Ovary (tissue), 3 donors: ENCODE measurements at regions not wholly inside any gene's neighbourhood (a gene's known extent, or its start where the extent isn't known, plus 50 kb on each side); places are given as distances from the start of the nearest gene placed in this dataset.

Experiments
- CTCF ChIP-seq, 3 donors: fragments of 450-650 bp in 2 of 3; fragments of 200-600 bp in 1 of 3; IDR thresholded peaks; one replicate each; pipeline versions ENCODE4 v1.5.1 to v1.8.0; 2016 to 2022; ENCODE audit warnings: antibody characterized with exemption in 3 of 3, mild to moderate bottlenecking in 1 of 3
- EP300 ChIP-seq: sonication (generic); formaldehyde crosslinking; IDR thresholded peaks from one replicate; pipeline ENCODE4 v1.6.1; 2017; ENCODE audit warnings: antibody characterized with exemption
- POLR2A ChIP-seq: fragments of 450-650 bp; IDR thresholded peaks from one replicate; pipeline ENCODE4 v1.6.1; 2017; ENCODE audit warnings: antibody characterized with exemption, mild to moderate bottlenecking, moderate library complexity
- donor health status: DM: no; HTN: no; CAD: no.

- TF ChIP-seq CTCF (IDR thresholded peaks at IDR 0.05) (no peak), POLR2A (no peak), EP300 (no peak)
These were observed 263.8 kb downstream of the HNMT start for GRCh38 chr2:138228101-138228500.
